DND-41 (cell line): ENCODE measurements at regions not wholly inside any gene's neighbourhood (a gene's known extent, or its start where the extent isn't known, plus 50 kb on each side); places are given as distances from the start of the nearest gene placed in this dataset.

Experiments used
- EZH2 ChIP-seq: IDR thresholded peaks from 3 replicates; pipeline ENCODE4 v1.6.1; 2012; ENCODE audit warnings: borderline replicate concordance, low read depth, mild to moderate bottlenecking, moderate library complexity, low read length, inconsistent platforms; ENCODE audit not compliant: severe bottlenecking
- TF ChIP-seq, protein P1 (sequence below): IDR thresholded peaks from 2 replicates; pipeline ENCODE4 v1.5.1; 2012; ENCODE audit warnings: borderline replicate concordance, low read length, moderate library complexity, mild to moderate bottlenecking; ENCODE audit not compliant: poor library complexity, severe bottlenecking; ENCODE audit errors: extremely low read depth

DNA sequence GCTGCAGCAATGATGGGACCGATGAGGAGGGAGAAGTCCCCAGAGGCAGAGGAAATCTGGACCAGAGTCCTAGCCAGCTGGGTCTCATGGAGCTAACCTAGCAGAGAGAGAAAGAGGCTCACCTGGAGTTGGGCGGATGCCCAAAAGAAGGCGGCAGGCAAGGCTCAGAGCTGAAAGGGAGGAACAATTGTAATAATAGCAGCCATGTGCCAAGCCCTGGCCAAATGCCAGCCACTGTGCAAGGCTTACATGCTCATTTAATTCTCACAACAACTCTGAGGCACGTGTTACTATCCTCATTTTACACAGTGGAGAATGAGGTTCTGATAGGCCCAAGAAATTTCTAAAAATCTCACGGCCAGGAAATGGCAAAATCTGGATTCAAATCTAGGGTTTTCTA lies 50.0 kb upstream of the ZNF648 start:
- no peak for TF ChIP-seq EZH2
- TF ChIP-seq, protein P1, sequence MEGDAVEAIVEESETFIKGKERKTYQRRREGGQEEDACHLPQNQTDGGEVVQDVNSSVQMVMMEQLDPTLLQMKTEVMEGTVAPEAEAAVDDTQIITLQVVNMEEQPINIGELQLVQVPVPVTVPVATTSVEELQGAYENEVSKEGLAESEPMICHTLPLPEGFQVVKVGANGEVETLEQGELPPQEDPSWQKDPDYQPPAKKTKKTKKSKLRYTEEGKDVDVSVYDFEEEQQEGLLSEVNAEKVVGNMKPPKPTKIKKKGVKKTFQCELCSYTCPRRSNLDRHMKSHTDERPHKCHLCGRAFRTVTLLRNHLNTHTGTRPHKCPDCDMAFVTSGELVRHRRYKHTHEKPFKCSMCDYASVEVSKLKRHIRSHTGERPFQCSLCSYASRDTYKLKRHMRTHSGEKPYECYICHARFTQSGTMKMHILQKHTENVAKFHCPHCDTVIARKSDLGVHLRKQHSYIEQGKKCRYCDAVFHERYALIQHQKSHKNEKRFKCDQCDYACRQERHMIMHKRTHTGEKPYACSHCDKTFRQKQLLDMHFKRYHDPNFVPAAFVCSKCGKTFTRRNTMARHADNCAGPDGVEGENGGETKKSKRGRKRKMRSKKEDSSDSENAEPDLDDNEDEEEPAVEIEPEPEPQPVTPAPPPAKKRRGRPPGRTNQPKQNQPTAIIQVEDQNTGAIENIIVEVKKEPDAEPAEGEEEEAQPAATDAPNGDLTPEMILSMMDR = no peak
